ENCODE measurements at regions not wholly inside any gene's neighbourhood (a gene's known extent, or its start where the extent isn't known, plus 50 kb on each side); places are given as distances from the start of the nearest gene placed in this dataset.
"Not testable (repeated sequence)": the region's sequence is repeated elsewhere in the genome, so short reads cannot be mapped to it uniquely, and the experiment has no call there.

DNA sequence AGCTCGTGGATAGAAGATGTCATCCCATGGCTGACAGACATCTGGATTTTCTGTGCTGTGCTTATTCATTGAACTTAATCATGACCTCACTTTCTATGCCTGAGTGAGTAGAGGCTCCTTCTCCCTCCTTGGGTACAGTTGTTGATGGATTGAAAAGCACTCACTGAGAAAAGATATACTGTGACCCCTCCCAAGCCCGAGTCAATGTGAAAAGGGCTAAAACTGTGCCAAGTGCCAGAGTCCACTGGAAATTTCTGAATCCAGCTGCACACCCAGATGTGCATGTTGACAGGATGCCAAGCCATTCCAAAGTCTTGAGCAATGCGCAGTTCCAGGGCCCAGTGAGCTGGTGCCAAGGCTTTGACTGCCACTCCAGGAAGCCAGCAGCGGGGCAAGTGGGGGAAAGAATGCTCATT is 473.0 kb downstream of the NTRK2 start:
- no peak for DNase-seq

DNA sequence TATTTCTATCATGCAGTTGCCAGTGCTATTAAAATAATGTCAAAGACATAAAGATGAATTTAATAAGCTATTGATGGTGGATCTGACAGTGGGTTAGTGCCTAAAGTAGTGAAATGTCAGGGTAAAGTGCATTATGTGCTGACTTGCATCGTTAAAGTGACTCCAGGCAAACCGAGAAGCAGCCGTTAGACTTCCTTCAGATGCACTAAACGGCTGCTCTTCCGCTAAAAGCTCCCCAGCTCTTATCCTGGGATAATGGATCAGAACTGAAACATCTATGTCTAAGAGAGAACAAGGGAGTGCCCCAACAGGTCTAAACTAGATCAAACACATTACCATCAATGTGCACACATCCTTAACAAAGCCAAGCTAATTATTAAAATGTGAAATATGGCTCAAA is 468.2 kb downstream of the NTRK2 start:
- no peak for DNase-seq

DNA sequence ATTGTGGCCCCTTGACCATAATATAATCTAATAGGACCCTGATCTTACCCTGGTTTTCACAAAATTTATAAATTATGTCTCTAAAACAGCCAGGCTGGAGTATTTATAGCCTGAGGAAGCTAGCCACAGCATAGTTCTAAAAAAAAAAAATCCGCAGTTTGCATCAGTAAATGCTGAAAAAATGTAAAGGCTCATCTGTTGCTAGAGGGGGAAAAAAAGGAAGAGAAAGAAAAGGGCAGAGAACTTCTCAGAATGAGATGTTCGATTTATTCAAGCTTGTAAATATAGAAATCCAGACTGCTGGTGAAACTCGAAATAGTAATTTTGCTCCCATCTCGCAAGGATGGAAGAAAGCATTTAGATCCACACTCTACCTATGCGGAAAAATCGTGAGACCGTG is 467.5 kb downstream of the NTRK2 start:
- no peak for DNase-seq

DNA sequence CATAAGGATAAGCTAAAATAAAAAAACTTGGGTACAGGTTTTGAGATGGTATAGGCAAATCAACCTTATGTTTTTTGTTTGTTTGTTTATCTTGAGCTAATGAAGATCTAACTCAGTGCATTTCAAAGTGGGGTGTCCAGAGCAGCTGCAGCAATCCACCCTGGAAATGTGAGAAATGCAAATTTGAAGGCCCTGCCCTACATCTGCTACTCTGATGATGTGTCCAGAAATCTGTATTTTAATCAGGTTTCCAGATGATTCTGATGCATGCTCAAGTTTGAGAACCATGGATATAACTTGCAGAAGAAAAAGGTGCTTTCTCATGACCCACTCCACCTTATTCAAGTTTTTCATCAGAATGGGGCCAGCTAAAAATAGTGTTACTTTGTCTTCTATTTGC is 467.0 kb downstream of the NTRK2 start:
- no peak for DNase-seq

DNA sequence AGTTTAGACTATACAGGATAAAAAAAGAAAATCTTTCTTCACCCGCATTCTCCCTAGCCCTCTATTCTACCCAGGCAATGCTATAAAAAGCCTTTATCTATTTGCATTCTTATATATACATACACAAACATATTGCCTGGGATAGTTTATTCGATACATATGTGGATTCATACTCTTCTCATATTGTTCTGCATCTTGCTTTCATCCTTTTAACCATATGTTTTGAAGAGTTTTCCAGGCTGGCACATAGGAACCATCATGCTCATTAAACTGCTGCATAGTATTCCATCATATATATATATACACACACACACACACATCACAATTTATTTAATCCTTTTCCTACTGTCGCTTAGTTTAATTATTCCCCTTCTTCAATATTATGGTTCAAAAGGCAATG is 461.2 kb downstream of the NTRK2 start:
- DNase-seq: no peak

DNA sequence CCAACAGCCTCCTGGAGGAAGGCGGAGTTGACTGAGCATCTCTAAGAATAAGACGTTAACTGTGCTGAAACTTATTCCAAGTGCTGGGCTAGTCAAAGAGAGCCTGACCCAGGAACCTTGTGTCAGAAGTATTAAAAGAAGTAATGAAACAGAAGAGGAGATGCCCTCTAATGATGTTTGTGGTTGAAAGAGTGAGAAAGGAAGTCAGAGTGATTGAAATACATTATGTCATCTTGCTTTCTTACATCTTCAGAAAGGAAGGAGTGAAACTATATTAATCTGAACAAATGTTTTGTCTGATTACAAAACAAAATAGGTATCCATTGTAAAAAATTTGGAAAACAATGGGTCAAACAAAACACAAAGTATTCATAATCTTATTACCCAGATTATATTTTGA is 460.7 kb downstream of the NTRK2 start:
- no peak for DNase-seq

DNA sequence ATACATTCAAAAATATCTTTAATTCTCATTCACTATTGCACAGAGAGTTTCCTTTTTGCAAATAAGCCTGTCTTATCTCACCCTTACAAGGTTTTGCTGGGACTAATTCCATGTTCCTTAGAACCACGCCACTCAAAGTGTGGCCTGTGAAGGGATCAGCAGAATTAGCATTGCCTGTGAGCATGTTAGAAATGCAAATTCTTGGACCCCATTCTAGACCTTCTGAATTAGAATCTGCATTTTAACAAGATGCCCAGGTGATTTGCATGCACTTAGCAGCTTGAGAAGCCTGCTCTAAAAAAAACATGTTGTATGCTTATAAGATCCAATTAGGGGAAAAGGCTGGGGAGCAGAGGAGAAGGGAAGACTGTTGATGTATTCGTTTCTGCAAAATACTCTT is 460.0 kb downstream of the NTRK2 start:
- no peak for DNase-seq

DNA sequence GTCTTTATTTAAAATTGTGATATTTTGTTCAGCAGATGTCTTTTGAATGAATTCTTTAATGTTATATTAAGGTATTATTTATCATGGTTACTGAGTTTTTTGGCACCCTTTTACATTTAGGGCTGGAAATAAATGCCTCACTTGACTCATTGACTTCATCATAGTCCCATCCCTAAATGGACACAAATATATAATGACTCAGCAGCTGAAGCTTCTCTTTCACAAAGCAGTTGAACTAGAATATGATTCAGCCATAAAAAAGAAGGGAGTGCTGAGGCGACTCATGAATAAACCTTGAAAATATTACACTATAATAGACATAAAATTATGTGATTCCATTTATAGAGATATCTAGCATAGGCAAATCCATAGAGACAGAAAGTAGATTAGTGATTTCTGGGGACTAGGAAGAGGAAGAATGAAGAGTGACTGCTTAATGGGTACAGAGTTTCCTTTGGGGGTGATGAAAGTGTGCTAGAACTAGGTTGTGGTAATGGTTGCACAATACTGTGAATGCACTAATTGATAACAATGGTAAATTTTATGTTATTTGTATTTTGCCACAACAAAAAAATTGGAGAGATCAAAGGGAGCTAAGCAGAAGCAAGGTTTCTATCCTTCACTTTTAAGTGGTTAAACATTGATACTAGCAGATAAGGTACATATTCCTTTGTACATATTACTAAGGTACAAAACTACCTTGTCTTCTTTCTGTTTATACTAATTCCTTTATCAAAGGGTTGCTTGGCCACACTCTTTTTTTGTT is 449.6 kb downstream of the NTRK2 start:
- DNase-seq: no peak

DNA sequence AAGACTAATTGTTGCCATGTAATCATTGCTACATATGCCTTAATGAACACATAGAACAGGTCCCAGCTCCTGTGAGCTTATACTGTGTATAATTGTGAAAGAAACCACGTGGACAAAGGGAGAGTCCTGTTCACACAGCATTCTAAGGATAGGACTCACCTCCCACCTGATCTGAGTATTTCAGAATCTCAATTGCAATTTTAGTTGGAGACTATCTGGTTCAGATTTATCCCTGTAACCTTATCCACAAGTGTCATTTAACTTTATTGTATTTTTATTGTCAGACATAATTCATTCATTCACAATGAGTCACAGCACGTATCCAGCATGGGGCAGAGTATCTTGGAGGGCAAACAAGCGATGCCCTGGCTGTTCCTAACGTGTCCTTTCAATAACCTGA is 448.3 kb downstream of the NTRK2 start:
- no peak for DNase-seq

DNA sequence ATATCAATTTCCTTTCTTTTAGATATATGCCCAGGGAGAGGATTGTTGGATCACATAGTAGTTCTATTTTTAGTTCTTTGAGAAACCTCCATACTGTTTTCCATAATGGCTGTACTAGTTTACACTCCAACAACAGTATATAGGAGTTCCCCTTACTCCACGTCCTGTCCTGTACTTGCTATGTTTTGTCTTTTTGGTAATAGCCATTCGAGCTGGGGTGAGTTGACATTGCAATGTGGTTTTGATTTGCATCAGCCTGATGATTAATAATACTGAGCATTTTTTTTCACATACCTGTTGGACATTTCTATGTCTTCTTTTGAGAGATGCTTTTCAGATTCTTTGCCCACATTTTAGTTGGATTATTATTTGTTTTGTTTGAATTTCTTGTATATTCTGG is 445.9 kb downstream of the NTRK2 start:
- no peak for DNase-seq

DNA sequence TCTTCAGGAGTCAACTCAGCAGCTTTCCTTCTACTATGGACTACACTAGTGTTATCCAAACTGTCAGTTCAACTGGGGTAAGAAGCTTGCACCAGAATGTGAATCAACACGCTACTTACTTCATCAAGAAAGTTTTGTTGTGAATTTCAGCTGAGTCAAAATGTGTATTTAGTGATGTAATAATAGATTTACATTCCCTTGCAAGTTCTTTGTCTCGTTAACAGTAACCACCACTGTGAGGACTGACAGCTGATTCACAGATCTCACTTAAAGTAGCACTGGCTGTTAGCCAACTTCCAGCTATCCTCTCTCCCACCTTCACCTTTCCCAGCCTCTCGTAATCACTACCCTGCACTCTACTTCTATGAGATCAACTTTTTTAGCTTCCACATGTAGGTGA is 445.3 kb downstream of the NTRK2 start:
- DNase-seq: no peak

DNA sequence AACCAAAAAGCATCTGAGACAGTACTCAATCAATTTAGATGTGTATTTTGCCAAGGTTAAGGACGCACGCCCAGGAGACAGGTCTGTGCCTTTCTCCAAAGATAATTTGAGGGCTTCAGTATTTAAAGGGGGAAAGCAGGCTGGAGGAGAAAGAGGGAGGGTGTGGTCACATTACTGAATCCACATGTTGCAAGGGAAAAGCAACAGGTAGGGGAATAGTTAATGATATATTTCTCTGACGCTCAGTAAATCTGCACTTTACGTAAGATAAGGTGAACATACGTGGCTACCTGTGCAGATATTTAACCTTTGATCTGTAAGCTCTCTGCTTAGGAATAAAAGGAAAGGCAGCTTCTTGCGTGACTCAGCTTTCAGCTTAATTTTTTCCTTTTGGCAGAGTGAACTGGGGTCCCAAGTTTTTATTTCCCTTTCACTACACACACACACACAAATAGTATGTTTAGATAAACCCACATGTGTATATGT is 443.4 kb downstream of the NTRK2 start:
- DNase-seq: no peak

DNA sequence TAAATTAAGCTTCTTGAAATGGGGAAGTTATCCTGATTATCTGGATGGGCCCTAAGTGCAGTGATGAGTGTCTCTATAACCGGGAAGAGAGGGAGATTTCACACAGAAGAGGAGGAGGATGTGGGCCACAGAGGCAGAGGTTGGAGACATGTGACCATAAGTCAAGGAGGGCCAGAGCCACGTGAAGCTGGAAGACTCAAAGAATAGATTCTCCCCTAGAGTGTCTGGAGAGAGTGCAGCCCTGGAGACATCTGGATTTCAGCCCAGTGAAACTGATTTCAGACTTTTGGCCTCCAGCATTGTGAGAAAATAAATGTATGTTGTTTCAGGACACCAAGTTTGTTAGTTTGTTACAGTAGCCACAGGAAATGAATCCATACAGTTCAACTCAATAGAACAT is 442.9 kb downstream of the NTRK2 start:
- DNase-seq: no peak

DNA sequence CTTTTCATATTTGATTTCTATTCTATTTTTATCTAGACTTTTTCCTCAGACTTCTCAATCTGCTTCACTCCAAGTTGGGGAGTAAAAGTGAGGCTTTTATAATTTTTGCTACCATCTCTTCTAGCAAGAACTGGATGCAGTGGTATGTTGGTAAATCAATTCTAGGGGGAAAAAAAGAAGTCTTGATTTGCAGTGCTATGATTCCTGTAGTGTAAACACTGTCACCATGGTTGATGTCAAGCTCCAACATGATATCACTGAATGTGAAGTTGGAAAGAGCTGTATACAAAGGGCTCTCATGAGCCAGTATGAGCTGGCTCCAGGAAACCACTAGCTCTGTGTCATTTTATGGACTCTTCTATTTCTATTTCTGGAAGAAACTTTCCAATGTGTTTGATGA is 439.2 kb downstream of the NTRK2 start:
- no peak for DNase-seq

DNA sequence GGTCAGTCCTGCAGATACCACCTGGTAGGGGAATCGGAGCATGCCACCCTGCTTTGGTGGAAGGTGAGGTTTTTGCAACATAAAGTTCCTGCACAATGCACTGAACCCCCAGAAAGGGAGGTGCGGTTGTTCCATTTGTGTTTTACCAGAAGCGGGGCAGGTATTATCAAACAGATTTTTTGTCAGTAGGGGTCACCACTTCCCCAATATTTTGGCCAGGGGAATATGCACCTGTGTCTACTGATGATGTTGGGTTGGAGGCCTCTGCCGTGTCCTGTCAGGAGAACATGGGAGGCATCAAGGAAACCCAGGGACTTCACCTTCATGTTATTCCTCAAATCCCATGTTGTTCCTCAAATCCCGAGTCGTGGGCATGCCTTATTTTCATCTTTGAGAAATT is 438.7 kb downstream of the NTRK2 start:
- no peak for DNase-seq

DNA sequence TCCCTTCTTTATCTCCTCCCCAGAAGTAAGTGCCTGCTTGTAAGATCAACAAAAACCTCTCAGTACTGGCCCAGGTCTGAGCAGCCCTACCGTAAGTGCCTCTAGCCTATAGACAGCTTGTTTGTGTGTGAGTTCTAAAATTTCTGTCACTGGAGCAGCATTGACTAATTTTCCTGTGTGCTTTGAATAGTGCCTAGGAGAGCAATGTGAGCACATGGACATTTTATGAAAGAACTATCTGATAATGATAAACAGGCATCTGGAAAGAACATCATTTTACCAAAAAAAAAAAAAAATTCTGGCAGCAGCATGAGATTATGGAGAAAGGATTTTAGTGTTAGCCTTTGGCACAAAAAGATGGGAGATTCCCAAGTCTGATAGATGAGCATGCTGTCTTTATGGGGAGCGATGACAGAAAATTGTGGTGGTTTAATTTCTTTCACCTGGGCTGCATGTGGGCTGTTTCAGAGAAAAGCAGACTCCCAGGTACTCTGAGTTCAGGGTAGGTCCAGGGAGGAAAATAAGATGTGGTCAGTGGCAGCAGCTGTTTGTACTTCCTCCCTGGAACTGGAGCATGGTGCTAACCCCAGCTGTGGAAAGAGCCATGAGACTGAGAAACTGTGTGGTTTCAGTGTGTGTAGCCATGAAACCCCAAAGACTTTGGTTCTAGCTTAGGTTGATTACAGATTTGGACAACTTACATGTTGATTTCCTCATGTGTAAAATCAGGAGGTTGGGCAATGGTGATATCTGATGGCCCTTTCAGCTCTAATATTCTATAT is 419.9 kb downstream of the NTRK2 start:
- DNase-seq: no peak

DNA sequence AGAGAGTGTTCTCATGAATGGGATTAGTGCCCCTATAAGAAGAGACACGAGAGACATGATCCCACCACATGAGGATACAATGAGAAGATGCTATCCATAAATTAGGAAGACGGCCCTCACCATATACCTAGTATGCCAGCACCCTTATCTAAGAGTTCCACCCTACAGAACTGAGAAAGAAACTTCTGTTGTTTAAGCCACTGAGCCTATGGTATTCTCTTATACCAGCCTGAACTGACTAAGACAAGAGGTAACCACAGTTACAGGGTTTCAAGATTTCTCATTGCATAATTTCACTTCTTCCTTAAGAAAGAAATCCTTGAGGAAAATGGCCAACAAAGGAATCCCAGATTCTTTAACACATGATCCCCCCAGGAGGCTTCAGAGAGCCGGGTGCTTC is 412.4 kb downstream of the NTRK2 start:
- DNase-seq: no peak

DNA sequence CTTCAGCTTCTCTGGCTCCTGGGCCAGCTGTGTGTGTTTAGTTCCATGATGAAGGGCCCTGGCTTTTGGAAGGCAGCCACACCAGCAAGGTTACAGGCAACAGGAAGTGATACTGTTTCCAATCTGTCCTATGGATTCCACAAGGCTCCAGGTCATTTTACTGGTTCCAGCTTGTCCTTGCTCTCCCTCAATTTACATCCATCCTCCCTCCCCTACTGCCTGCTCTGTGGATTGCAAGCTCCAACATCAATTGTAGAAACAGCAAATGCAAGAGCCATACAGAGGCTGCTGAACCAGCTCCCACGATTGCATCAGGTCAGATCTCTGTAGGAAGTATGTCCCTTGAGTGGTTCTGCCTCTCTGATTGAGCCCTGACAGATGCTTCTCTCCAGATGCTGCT is 409.8 kb downstream of the NTRK2 start:
- no peak for DNase-seq

DNA sequence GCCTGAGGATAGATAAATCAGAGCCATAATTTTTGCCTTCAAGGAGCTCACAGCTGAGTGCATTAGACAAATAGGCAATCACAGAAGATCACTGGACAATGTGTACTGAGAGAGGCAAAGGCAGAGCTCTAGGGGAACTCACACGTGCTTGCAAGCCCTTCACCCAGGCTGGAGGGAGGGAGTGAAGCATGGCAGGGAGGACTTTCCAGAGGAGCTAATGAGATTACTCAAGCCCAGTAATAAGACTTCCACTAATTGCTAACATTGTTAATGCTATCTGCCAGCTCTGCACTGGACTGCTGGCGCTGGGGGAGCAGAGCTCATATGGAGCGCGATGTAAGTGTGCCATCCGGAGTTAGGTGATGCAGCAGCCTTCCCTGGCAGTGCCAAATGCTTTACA is 408.4 kb downstream of the NTRK2 start:
- no peak for DNase-seq

DNA sequence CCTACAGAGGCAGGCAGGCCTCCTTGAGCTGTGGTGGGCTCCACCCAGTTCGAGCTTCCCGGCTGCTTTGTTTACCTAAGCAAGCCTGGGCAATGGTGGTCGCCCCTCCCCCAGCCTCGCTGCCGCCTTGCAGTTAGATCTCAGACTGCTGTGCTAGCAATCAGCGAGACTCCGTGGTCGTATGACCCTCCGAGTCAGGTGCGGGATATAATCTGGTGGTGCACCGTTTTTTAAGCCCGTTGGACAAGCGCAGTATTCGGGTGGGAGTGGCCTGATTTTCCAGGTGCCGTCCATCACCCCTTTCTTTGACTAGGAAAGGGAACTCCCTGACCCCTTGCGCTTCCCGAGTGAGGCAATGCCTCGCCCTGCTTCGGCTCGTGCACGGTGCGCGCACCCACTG is 407.6 kb downstream of the NTRK2 start:
- DNase-seq: not testable (repeated sequence)
